ENCODE measurements at regions not wholly inside any gene's neighbourhood (a gene's known extent, or its start where the extent isn't known, plus 50 kb on each side); places are given as distances from the start of the nearest gene placed in this dataset.

GRCh38 chr2:236348976-236349375 lies 84.8 kb upstream of the ASB18 start:
- Histone ChIP-seq H3K4me2 (ENCODE audit: low read length) (no peak overlapping the region), H3K79me2 (ENCODE audit: insufficient read depth, low read length) (no peaks in the 10 kb centered on the region), H3K4me3 (replicated peaks in 1 of 2; ENCODE audit: low read depth in 1 of 2, low read length in 2 of 2) (no peak overlapping the region), H3K9me3 (ENCODE audit: control insufficient read depth in 1 of 2, insufficient read depth in 1 of 2, low read depth in 1 of 2, low read length in 2 of 2) (no peaks in the 10 kb centered on the region), H3K36me3 (ENCODE audit: control insufficient read depth in 1 of 2, insufficient read depth in 2 of 2, low read length in 2 of 2) (no peaks in the 10 kb centered on the region), H4K20me1 (ENCODE audit: insufficient read depth) (no peaks in the 10 kb centered on the region), H3K27me3 (ENCODE audit: insufficient read depth, low read length) (no peaks in the 10 kb centered on the region), H3K9me2 (ENCODE audit: insufficient read depth) (no peaks in the 10 kb centered on the region), H3K27ac (ENCODE audit: low read depth, low read length) (no peak overlapping the region), H3K4me1 (ENCODE audit: control insufficient read depth in 1 of 2, insufficient read depth in 2 of 2, low read length in 2 of 2) (no peaks in the 10 kb centered on the region), H2AFZ (ENCODE audit: low read depth, low read length, poor library complexity, severe bottlenecking) (no peak overlapping the region), H3K9ac (ENCODE audit: low read length) (no peak overlapping the region)
- CTCF ChIA-PET, result no interaction called here
- TF ChIP-seq EZH2phosphoT487 (IDR thresholded peaks at IDR 0.05; ENCODE audit: borderline replicate concordance), result no peak
- TF ChIP-seq SIN3A (IDR thresholded peaks at IDR 0.05; ENCODE audit: low read depth), result no peak
- TF ChIP-seq ATF3 (IDR thresholded peaks at IDR 0.05), result no peak
- TF ChIP-seq CBX3 (IDR thresholded peaks at IDR 0.05; ENCODE audit: low read depth), result no peak
- TF ChIP-seq POLR2A (IDR thresholded peaks at IDR 0.05; ENCODE audit: borderline replicate concordance, extremely low read depth, insufficient read depth, insufficient read length), result no peak
- no peak for TF ChIP-seq EZH2 (IDR thresholded peaks at IDR 0.05)
- TF ChIP-seq SRF (IDR thresholded peaks at IDR 0.05; ENCODE audit: low read depth), result no peak
- no peak for TF ChIP-seq ZNF274 (IDR thresholded peaks at IDR 0.05; ENCODE audit: low read depth, low read length)
- TF ChIP-seq, protein P1, sequence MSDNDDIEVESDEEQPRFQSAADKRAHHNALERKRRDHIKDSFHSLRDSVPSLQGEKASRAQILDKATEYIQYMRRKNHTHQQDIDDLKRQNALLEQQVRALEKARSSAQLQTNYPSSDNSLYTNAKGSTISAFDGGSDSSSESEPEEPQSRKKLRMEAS (IDR thresholded peaks at IDR 0.05), result no peak
- no peak for TF ChIP-seq FOSL1 (IDR thresholded peaks at IDR 0.05; ENCODE audit: low read depth)
- no peak for TF ChIP-seq CTCF (IDR thresholded peaks at IDR 0.05 in 2 of 3, conservative IDR thresholded peaks at IDR 0.05 in 1 of 3; ENCODE audit: borderline replicate concordance in 1 of 3, insufficient read depth in 1 of 3, low read depth in 2 of 3, low read length in 2 of 3)
- TF ChIP-seq ZFX (IDR thresholded peaks at IDR 0.05), result no peak
- DNase-seq (ENCODE audit: low read depth, low spot score), result no peak
- intact Hi-C loops (cut with micrococcal nuclease), result no loop called here
- POLR2A ChIA-PET, result no interaction called here
- BruUV-seq (replicated peaks), result no TSS peak
- no peak for ATAC-seq
- RAD21 ChIA-PET (ENCODE audit: low non-redundant PET in 1 of 2, low total read pairs in 2 of 2, uncharacterized antibody in 2 of 2, unreplicated experiment in 2 of 2), result no interaction called here
